ENCODE measurements at regions not wholly inside any gene's neighbourhood (a gene's known extent, or its start where the extent isn't known, plus 50 kb on each side); places are given as distances from the start of the nearest gene placed in this dataset.
"Not testable (repeated sequence)": the region's sequence is repeated elsewhere in the genome, so short reads cannot be mapped to it uniquely, and the experiment has no call there.

- DNase-seq (ENCODE audit: low spot score): no peak
- intact Hi-C loops (cut with DNase I): no loop called here
Observed at GRCh38 chr9:15048772-15049171, 138.5 kb upstream of the FREM1 start.

GRCh38 chr9:15047028-15047551 lies 136.9 kb upstream of the FREM1 start:
- intact Hi-C loops (cut with DNase I): no loop called here
- no peak for DNase-seq (ENCODE audit: low spot score)

GRCh38 chr9:15033316-15033715 lies 123.1 kb upstream of the FREM1 start:
- DNase-seq (ENCODE audit: low spot score): no peak
- intact Hi-C loops (cut with DNase I): no loop called here

- intact Hi-C loops (cut with DNase I): no loop called here
- DNase-seq (ENCODE audit: low spot score): no peak
Observed at GRCh38 chr9:15032860-15033259, 122.6 kb upstream of the FREM1 start.

- intact Hi-C loops (cut with DNase I): no loop called here
- no peak for DNase-seq (ENCODE audit: low spot score)
Observed at GRCh38 chr9:15021146-15021545, 110.9 kb upstream of the FREM1 start.

- no peak for DNase-seq (ENCODE audit: low spot score)
- intact Hi-C loops (cut with DNase I): no loop called here
Observed at GRCh38 chr9:15018096-15018637, 107.9 kb upstream of the FREM1 start.

GRCh38 chr9:15010581-15010980 lies 100.4 kb upstream of the FREM1 start:
- DNase-seq (ENCODE audit: low spot score): no peak
- intact Hi-C loops (cut with DNase I): no loop called here

GRCh38 chr9:15007698-15008097 lies 97.5 kb upstream of the FREM1 start:
- no peak for DNase-seq (ENCODE audit: low spot score)
- intact Hi-C loops (cut with DNase I): no loop called here

GRCh38 chr9:14994738-14995137 lies 84.5 kb upstream of the FREM1 start:
- intact Hi-C loops (cut with DNase I): no loop called here

GRCh38 chr9:14993901-14994554 lies 83.8 kb upstream of the FREM1 start:
- no peak for DNase-seq (ENCODE audit: low spot score)
- intact Hi-C loops (cut with DNase I): no loop called here

More at GRCh38 chr9:14994738-14995137, 84.5 kb upstream of the FREM1 start:
- DNase-seq (ENCODE audit: low spot score): no peak

- intact Hi-C loops (cut with DNase I): no loop called here
- DNase-seq (ENCODE audit: low spot score): peak; percentile 92
Observed at GRCh38 chr9:14993061-14993800, 83.0 kb upstream of the FREM1 start.

GRCh38 chr9:14992516-14992915 lies 82.3 kb upstream of the FREM1 start:
- intact Hi-C loops (cut with DNase I): no loop called here
- DNase-seq (ENCODE audit: low spot score): no peak

GRCh38 chr9:14992081-14992480 lies 81.9 kb upstream of the FREM1 start:
- intact Hi-C loops (cut with DNase I): no loop called here
- DNase-seq (ENCODE audit: low spot score): no peak

- DNase-seq (ENCODE audit: low spot score); intact Hi-C loops (cut with DNase I): not testable (repeated sequence)
Observed at GRCh38 chr9:14990647-14991046, 80.4 kb upstream of the FREM1 start.

GRCh38 chr9:14989811-14990210 lies 79.6 kb upstream of the FREM1 start:
- intact Hi-C loops (cut with DNase I): no loop called here
- no peak for DNase-seq (ENCODE audit: low spot score)

GRCh38 chr9:14989336-14989735 lies 79.1 kb upstream of the FREM1 start:
- intact Hi-C loops (cut with DNase I); DNase-seq (ENCODE audit: low spot score): not testable (repeated sequence)

GRCh38 chr9:14987858-14988257 lies 77.6 kb upstream of the FREM1 start:
- intact Hi-C loops (cut with DNase I): no loop called here
- no peak for DNase-seq (ENCODE audit: low spot score)

- intact Hi-C loops (cut with DNase I): no loop called here
- no peak for DNase-seq (ENCODE audit: low spot score)
Observed at GRCh38 chr9:14985419-14985818, 75.2 kb upstream of the FREM1 start.

- DNase-seq (ENCODE audit: low spot score): no peak
- intact Hi-C loops (cut with DNase I): no loop called here
Observed at GRCh38 chr9:14983599-14983998, 73.4 kb upstream of the FREM1 start.

- intact Hi-C loops (cut with DNase I): no loop called here
- no peak for DNase-seq (ENCODE audit: low spot score)
Observed at GRCh38 chr9:14981291-14981950, 71.2 kb upstream of the FREM1 start.
